Trophoblast cell (in vitro differentiated cells and primary cell): ENCODE measurements at regions not wholly inside any gene's neighbourhood (a gene's known extent, or its start where the extent isn't known, plus 50 kb on each side); places are given as distances from the start of the nearest gene placed in this dataset.

ENCODE experiments used
- DNase-seq, 2 donors: peaks; one replicate each; pipeline ENCODE4 v3.0.0-alpha.2; 2016
- H2AFZ ChIP-seq: 2 replicates; pipeline ENCODE4 v1.6.1; 2013; ENCODE audit warnings: low read length, moderate library complexity, mild to moderate bottlenecking; ENCODE audit not compliant: insufficient read depth, poor library complexity
- H2AK5ac ChIP-seq: 2 replicates; pipeline ENCODE4 v1.6.1; 2013; ENCODE audit warnings: mild to moderate bottlenecking, low read length
- H2BK120ac ChIP-seq: 2 replicates; pipeline ENCODE4 v1.6.1; 2013; ENCODE audit warnings: low read length, mild to moderate bottlenecking, moderate library complexity; ENCODE audit not compliant: insufficient read depth, poor library complexity
- H2BK12ac ChIP-seq: 2 replicates; pipeline ENCODE4 v1.6.1; 2013; ENCODE audit warnings: mild to moderate bottlenecking, low read length, moderate library complexity
- H2BK5ac ChIP-seq: 2 replicates; pipeline ENCODE4 v1.6.1; 2013; ENCODE audit warnings: low read length, low read depth, moderate library complexity, mild to moderate bottlenecking; ENCODE audit not compliant: poor library complexity
- H3K14ac ChIP-seq: 2 replicates; pipeline ENCODE4 v1.6.1; 2013; ENCODE audit warnings: mild to moderate bottlenecking, low read length
- H3K18ac ChIP-seq: 2 replicates; pipeline ENCODE4 v1.6.1; 2013; ENCODE audit warnings: mild to moderate bottlenecking, low read length
- H3K23ac ChIP-seq: 2 replicates; pipeline ENCODE4 v1.6.1; 2013; ENCODE audit warnings: low read length
- H3K27ac ChIP-seq: 2 replicates; pipeline ENCODE4 v1.5.1; 2013; ENCODE audit warnings: low read depth, mild to moderate bottlenecking, inconsistent platforms, low read length, moderate library complexity
- H3K27me3 ChIP-seq: 2 replicates; pipeline ENCODE4 v1.6.1; 2013; ENCODE audit warnings: inconsistent platforms, mild to moderate bottlenecking, low read length, moderate library complexity; ENCODE audit not compliant: insufficient read depth
- H3K36me3 ChIP-seq, 2 experiments: 1 replicate in 1 of 2; 2 replicates in 1 of 2; pipeline ENCODE4 v1.6.1; 2013; ENCODE audit warnings: low read length in 2 of 2, mild to moderate bottlenecking in 2 of 2, moderate library complexity in 1 of 2; ENCODE audit not compliant: insufficient read depth in 2 of 2, control insufficient read depth in 1 of 2
- H3K4ac ChIP-seq: 2 replicates; pipeline ENCODE4 v1.6.1; 2013; ENCODE audit warnings: low read depth, mild to moderate bottlenecking, low read length, moderate library complexity
- H3K4me1 ChIP-seq, 2 experiments: 1 replicate in 1 of 2; 2 replicates in 1 of 2; pipeline ENCODE4 v1.6.1; 2013; ENCODE audit warnings: low read length in 2 of 2, mild to moderate bottlenecking in 2 of 2, moderate library complexity in 1 of 2; ENCODE audit not compliant: insufficient read depth in 2 of 2, control insufficient read depth in 1 of 2
- H3K4me2 ChIP-seq: 2 replicates; pipeline ENCODE4 v1.6.1; 2013; ENCODE audit warnings: inconsistent platforms, mild to moderate bottlenecking, low read length, moderate library complexity
- H3K4me3 ChIP-seq: 2 replicates; pipeline ENCODE4 v1.5.1; 2013; ENCODE audit warnings: mild to moderate bottlenecking, low read depth, low read length, inconsistent platforms
- H3K79me1 ChIP-seq: one replicate; pipeline ENCODE4 v1.6.1; 2013; ENCODE audit warnings: low read length
- H3K79me2 ChIP-seq: 2 replicates; pipeline ENCODE4 v1.6.1; 2013; ENCODE audit warnings: low read length, mild to moderate bottlenecking; ENCODE audit not compliant: control insufficient read depth, insufficient read depth, poor library complexity
- H3K9ac ChIP-seq: 2 replicates; pipeline ENCODE4 v1.6.1; 2013; ENCODE audit warnings: mild to moderate bottlenecking, low read length
- H3K9me3 ChIP-seq: 2 replicates; pipeline ENCODE4 v1.6.1; 2013; ENCODE audit warnings: low read depth, mild to moderate bottlenecking, control low read depth, inconsistent platforms, low read length; ENCODE audit not compliant: insufficient read depth
- H4K12ac ChIP-seq: 2 replicates; pipeline ENCODE4 v1.6.1; 2013; ENCODE audit warnings: low read depth, mild to moderate bottlenecking, low read length, moderate library complexity
- H4K8ac ChIP-seq: 2 replicates; pipeline ENCODE4 v1.6.1; 2013; ENCODE audit warnings: low read depth, mild to moderate bottlenecking, low read length, moderate library complexity
- H4K91ac ChIP-seq: one replicate; pipeline ENCODE4 v1.6.1; 2013; ENCODE audit warnings: low read depth, mild to moderate bottlenecking, low read length, moderate library complexity
- WGBS: extraction: QIAGEN DNeasy Blood & Tissue Kit; methylation state at CpG from one replicate; pipeline ENCODE4 v1.1.7; 2013; ENCODE audit warnings: missing lambda C conversion rate; ENCODE audit not compliant: insufficient read length, insufficient coverage; ENCODE audit errors: extremely low coverage; 5-methylcytosine and 5-hydroxymethylcytosine counted together

- no peak overlapping the region for H3K4me2 ChIP-seq
- H3K4me3 ChIP-seq = no peak overlapping the region
- no peak for DNase-seq
These were observed 262.9 kb upstream of the SDK2 start for GRCh38 chr17:73906896-73907870.

GRCh38 chr17:73909186-73909585, 264.9 kb upstream of the SDK2 start:
- Histone ChIP-seq H3K9ac (no peak overlapping the region), H3K79me2 (no peaks in the 10 kb centered on the region), H3K4me1 (no peaks in the 10 kb centered on the region), H3K27ac (no peak overlapping the region), H3K14ac (no peak overlapping the region), H2BK12ac (no peak overlapping the region), H2AFZ (no peak overlapping the region), H2AK5ac (no peak overlapping the region), H3K4ac (no peak overlapping the region), H2BK5ac (no peak overlapping the region), H3K79me1 (no peaks in the 10 kb centered on the region), H3K18ac (no peak overlapping the region), H3K36me3 (no peaks in the 10 kb centered on the region), H2BK120ac (no peak overlapping the region), H4K8ac (no peak overlapping the region), H3K4me2 (no peak overlapping the region), H4K91ac (no peak overlapping the region), H3K9me3 (peaks cover 2% of the 10 kb centered on the region), H3K4me3 (no peak overlapping the region), H4K12ac (no peak overlapping the region), H3K27me3 (peaks cover 7% of the 10 kb centered on the region), H3K23ac (no peak overlapping the region)
- no CpG with 5 or more reads among the region's 7 CpGs for WGBS
- DNase-seq = no peak

More at GRCh38 chr17:73906896-73907870, 262.9 kb upstream of the SDK2 start:
- Histone ChIP-seq H3K23ac (no peak overlapping the region), H3K9ac (no peak overlapping the region), H2BK120ac (no peak overlapping the region), H3K79me1 (no peaks in the 10 kb centered on the region), H4K91ac (no peak overlapping the region), H4K12ac (no peak overlapping the region), H3K9me3 (peaks cover 2% of the 10 kb centered on the region), H3K79me2 (no peaks in the 10 kb centered on the region), H4K8ac (no peak overlapping the region), H2BK5ac (no peak overlapping the region), H3K4ac (no peak overlapping the region), H3K36me3 (no peaks in the 10 kb centered on the region), H3K27ac (no peak overlapping the region), H3K14ac (no peak overlapping the region), H3K18ac (no peak overlapping the region), H3K27me3 (peaks cover 26% of the 10 kb centered on the region), H3K4me1 (peaks cover 0 to under 1% of the 10 kb centered on the region in 2 experiments), H2AFZ (no peak overlapping the region), H2AK5ac (no peak overlapping the region), H2BK12ac (no peak overlapping the region)
- WGBS = no CpG with 5 or more reads among the region's 18 CpGs

GRCh38 chr17:73910206-73910605, 266.0 kb upstream of the SDK2 start:
- Histone ChIP-seq H3K9ac (no peak overlapping the region), H2AFZ (no peak overlapping the region), H3K23ac (no peak overlapping the region), H3K14ac (no peak overlapping the region), H3K27ac (no peak overlapping the region), H3K9me3 (peaks cover 4% of the 10 kb centered on the region), H4K8ac (no peak overlapping the region), H2AK5ac (no peak overlapping the region), H3K4me3 (no peak overlapping the region), H3K36me3 (no peaks in the 10 kb centered on the region), H3K4ac (no peak overlapping the region), H3K79me2 (no peaks in the 10 kb centered on the region), H3K4me2 (no peak overlapping the region), H4K12ac (no peak overlapping the region), H2BK5ac (no peak overlapping the region), H3K79me1 (no peaks in the 10 kb centered on the region), H2BK120ac (no peak overlapping the region), H3K27me3 (peaks cover 6% of the 10 kb centered on the region), H4K91ac (no peak overlapping the region), H2BK12ac (no peak overlapping the region), H3K18ac (no peak overlapping the region), H3K4me1 (no peaks in the 10 kb centered on the region)
- no peak for DNase-seq
- no CpG with 5 or more reads among the region's 4 CpGs for WGBS

GRCh38 chr17:73910821-73911515, 266.7 kb upstream of the SDK2 start:
- no CpG with 5 or more reads among the region's 5 CpGs for WGBS
- H4K8ac ChIP-seq = no peak overlapping the region
- H3K4me1 ChIP-seq = no peaks in the 10 kb centered on the region
- no peak overlapping the region for H3K18ac ChIP-seq
- H3K79me1 ChIP-seq = no peaks in the 10 kb centered on the region
- H3K9ac ChIP-seq = no peak overlapping the region
- H3K27me3 ChIP-seq = peaks cover 6% of the 10 kb centered on the region
- H2BK12ac ChIP-seq = no peak overlapping the region
- no peak overlapping the region for H3K4me2 ChIP-seq
- H2BK120ac ChIP-seq = no peak overlapping the region
- DNase-seq = no peak
- no peaks in the 10 kb centered on the region for H3K36me3 ChIP-seq
- no peak overlapping the region for H3K14ac ChIP-seq
- no peak overlapping the region for H4K12ac ChIP-seq
- H3K23ac ChIP-seq = no peak overlapping the region
- no peaks in the 10 kb centered on the region for H3K79me2 ChIP-seq
- H2BK5ac ChIP-seq = no peak overlapping the region
- peaks cover 4% of the 10 kb centered on the region for H3K9me3 ChIP-seq
- H2AFZ ChIP-seq = no peak overlapping the region
- H2AK5ac ChIP-seq = no peak overlapping the region
- H4K91ac ChIP-seq = no peak overlapping the region
- H3K4ac ChIP-seq = no peak overlapping the region
- H3K27ac ChIP-seq = no peak overlapping the region
- H3K4me3 ChIP-seq = no peak overlapping the region
